Mesenchymal stem cell (in vitro differentiated cells and primary cell): ENCODE measurements at regions not wholly inside any gene's neighbourhood (a gene's known extent, or its start where the extent isn't known, plus 50 kb on each side); places are given as distances from the start of the nearest gene placed in this dataset.
"Not testable (repeated sequence)": the region's sequence is repeated elsewhere in the genome, so short reads cannot be mapped to it uniquely, and the experiment has no call there.

Experiments
- DNase-seq: peaks from one replicate; pipeline ENCODE4 v3.0.0-alpha.2; 2013
- H2AFZ ChIP-seq: one replicate; pipeline ENCODE4 v1.6.1; 2013; ENCODE audit warnings: low read depth, mild to moderate bottlenecking, control low read depth, inconsistent platforms, low read length, moderate library complexity
- H2AK5ac ChIP-seq: 2 replicates; pipeline ENCODE4 v1.6.1; 2013; ENCODE audit warnings: low read length, moderate library complexity, mild to moderate bottlenecking, inconsistent platforms; ENCODE audit not compliant: severe bottlenecking
- H2BK120ac ChIP-seq: one replicate; pipeline ENCODE4 v1.6.1; 2013; ENCODE audit warnings: low read depth, mild to moderate bottlenecking, inconsistent platforms, low read length, moderate library complexity
- H2BK12ac ChIP-seq, 2 experiments: one replicate each; pipeline ENCODE4 v1.6.1; 2013; ENCODE audit warnings: inconsistent platforms in 2 of 2, low read length in 2 of 2, mild to moderate bottlenecking in 2 of 2, moderate library complexity in 2 of 2, control low read depth in 1 of 2
- H2BK15ac ChIP-seq: one replicate; pipeline ENCODE4 v1.6.1; 2013; ENCODE audit warnings: mild to moderate bottlenecking, low read depth, inconsistent platforms; ENCODE audit not compliant: poor library complexity, severe bottlenecking
- H2BK5ac ChIP-seq: 2 replicates; pipeline ENCODE4 v1.6.1; 2013; ENCODE audit warnings: low read depth, mild to moderate bottlenecking, low read length, control low read depth, inconsistent platforms; ENCODE audit not compliant: poor library complexity, severe bottlenecking
- H3K14ac ChIP-seq, 2 experiments: one replicate each; pipeline ENCODE4 v1.6.1; 2013; ENCODE audit warnings: inconsistent platforms in 2 of 2, low read length in 2 of 2, control low read depth in 1 of 2, mild to moderate bottlenecking in 1 of 2, moderate library complexity in 1 of 2
- H3K18ac ChIP-seq, 2 experiments: one replicate each; pipeline ENCODE4 v1.6.1; 2013; ENCODE audit warnings: inconsistent platforms in 2 of 2, low read length in 2 of 2, control low read depth in 1 of 2, low read depth in 1 of 2, mild to moderate bottlenecking in 1 of 2
- H3K23ac ChIP-seq, 2 experiments: one replicate each; pipeline ENCODE4 v1.6.1; 2013; ENCODE audit warnings: inconsistent platforms in 2 of 2, low read length in 2 of 2, mild to moderate bottlenecking in 2 of 2, moderate library complexity in 2 of 2, control low read depth in 1 of 2
- H3K27ac ChIP-seq: 2 replicates; pipeline ENCODE4 v1.5.1; 2013; ENCODE audit warnings: mild to moderate bottlenecking, moderate library complexity, low read length, control low read depth, inconsistent platforms; ENCODE audit not compliant: poor library complexity, severe bottlenecking
- H3K27me3 ChIP-seq, 2 experiments: 2 replicates each; pipeline versions ENCODE4 v1.6.1 to v1.7.0; 2013; ENCODE audit warnings: low read length in 2 of 2, mild to moderate bottlenecking in 2 of 2, moderate library complexity in 2 of 2, control low read depth in 1 of 2, inconsistent platforms in 1 of 2; ENCODE audit not compliant: control insufficient read depth in 1 of 2, insufficient read depth in 1 of 2
- H3K36me3 ChIP-seq, 2 experiments: 2 replicates each; pipeline versions ENCODE4 v1.6.1 to v1.7.0; 2013; ENCODE audit warnings: low read length in 2 of 2, control low read depth in 1 of 2, inconsistent platforms in 1 of 2, low read depth in 1 of 2, mild to moderate bottlenecking in 1 of 2; ENCODE audit not compliant: insufficient read depth in 2 of 2, control insufficient read depth in 1 of 2
- H3K4ac ChIP-seq, 2 experiments: one replicate each; pipeline ENCODE4 v1.6.1; 2013; ENCODE audit warnings: inconsistent platforms in 2 of 2, low read length in 2 of 2, mild to moderate bottlenecking in 2 of 2, moderate library complexity in 2 of 2, control low read depth in 1 of 2, low read depth in 1 of 2
- H3K4me1 ChIP-seq: 2 replicates; pipeline ENCODE4 v1.6.1; 2013; ENCODE audit warnings: low read depth, low read length, control low read depth; ENCODE audit not compliant: control insufficient read depth, insufficient read depth
- H3K4me2 ChIP-seq: 2 replicates; pipeline ENCODE4 v1.6.1; 2013; ENCODE audit warnings: low read length, mild to moderate bottlenecking, inconsistent platforms; ENCODE audit not compliant: poor library complexity, severe bottlenecking
- H3K4me3 ChIP-seq, 2 experiments: 2 replicates each; pipeline versions ENCODE4 v1.5.1 to v1.7.0; 2013; ENCODE audit warnings: low read length in 2 of 2, mild to moderate bottlenecking in 2 of 2, control low read depth in 1 of 2, low read depth in 1 of 2; ENCODE audit not compliant: insufficient read depth in 1 of 2
- H3K79me1 ChIP-seq: replicated peaks from 2 replicates; pipeline ENCODE4 v1.6.1; 2013; ENCODE audit warnings: mild to moderate bottlenecking, control low read depth, low read length, inconsistent platforms; ENCODE audit not compliant: poor library complexity, severe bottlenecking
- H3K9ac ChIP-seq: 2 replicates; pipeline ENCODE4 v1.7.0; 2013; ENCODE audit warnings: mild to moderate bottlenecking, low read length, moderate library complexity
- H3K9me3 ChIP-seq: 2 replicates; pipeline ENCODE4 v1.7.0; 2013; ENCODE audit warnings: mild to moderate bottlenecking, low read length; ENCODE audit not compliant: control insufficient read depth
- H4K8ac ChIP-seq: one replicate; pipeline ENCODE4 v1.6.1; 2013; ENCODE audit warnings: inconsistent platforms, mild to moderate bottlenecking, low read length, moderate library complexity
- H4K91ac ChIP-seq: one replicate; pipeline ENCODE4 v1.6.1; 2013; ENCODE audit warnings: mild to moderate bottlenecking, low read length, inconsistent platforms
- WGBS: methylation state at CpG from one replicate; pipeline ENCODE4 v1.1.7; 2013; ENCODE audit warnings: mixed read lengths; 5-methylcytosine and 5-hydroxymethylcytosine counted together

GRCh38 chr14:106393742-106394141 lies 867.4 kb downstream of the TMEM121 start:
- Histone ChIP-seq H3K18ac (no peak overlapping the region), H4K8ac (no peak overlapping the region), H2AK5ac (no peak overlapping the region), H2BK120ac (no peak overlapping the region), H3K36me3 (no peaks in the 10 kb centered on the region), H2BK5ac (no peak overlapping the region), H2BK12ac (no peak overlapping the region), H3K79me1 (no peaks in the 10 kb centered on the region), H3K27ac (no peak overlapping the region), H3K9me3 (peaks cover 2% of the 10 kb centered on the region), H3K9ac (no peak overlapping the region), H3K4me3 (no peak overlapping the region), H3K27me3 (no peaks in the 10 kb centered on the region), H3K23ac (no peak overlapping the region), H3K14ac (no peak overlapping the region), H2BK15ac (no peak overlapping the region), H4K91ac (no peak overlapping the region), H2AFZ (no peak overlapping the region), H3K4me1 (no peaks in the 10 kb centered on the region), H3K4me2 (no peak overlapping the region), H3K4ac (no peak overlapping the region)
- DNase-seq: no peak
- 56% methylated on average over 2 of the region's 2 CpGs for WGBS

GRCh38 chr14:106395456-106396050 lies 869.2 kb downstream of the TMEM121 start:
- peaks cover 2% of the 10 kb centered on the region for H3K9me3 ChIP-seq
- no peak overlapping the region for H3K4me2 ChIP-seq
- H3K18ac ChIP-seq: no peak overlapping the region
- H2AFZ ChIP-seq: no peak overlapping the region
- no peak overlapping the region for H2BK120ac ChIP-seq
- no peak overlapping the region for H3K27ac ChIP-seq
- no peaks in the 10 kb centered on the region for H3K4me1 ChIP-seq
- H2AK5ac ChIP-seq: no peak overlapping the region
- DNase-seq: no peak
- no peaks in the 10 kb centered on the region for H3K27me3 ChIP-seq
- no peak overlapping the region for H3K14ac ChIP-seq
- no peak overlapping the region for H3K4ac ChIP-seq
- no peaks in the 10 kb centered on the region for H3K79me1 ChIP-seq
- no peak overlapping the region for H2BK12ac ChIP-seq
- H3K23ac ChIP-seq: no peak overlapping the region
- WGBS: 39% methylated on average over 3 of the region's 5 CpGs
- H3K36me3 ChIP-seq: no peaks in the 10 kb centered on the region
- H4K8ac ChIP-seq: no peak overlapping the region
- no peak overlapping the region for H2BK15ac ChIP-seq
- H4K91ac ChIP-seq: no peak overlapping the region
- no peak overlapping the region for H3K9ac ChIP-seq
- H3K4me3 ChIP-seq: no peak overlapping the region
- no peak overlapping the region for H2BK5ac ChIP-seq

GRCh38 chr14:106396999-106397398 lies 870.6 kb downstream of the TMEM121 start:
- no peak overlapping the region for H3K23ac ChIP-seq
- H3K4ac ChIP-seq: no peak overlapping the region
- H2BK12ac ChIP-seq: no peak overlapping the region
- 48% methylated on average over 2 of the region's 4 CpGs for WGBS
- no peak overlapping the region for H3K14ac ChIP-seq
- no peaks in the 10 kb centered on the region for H3K79me1 ChIP-seq
- H3K4me3 ChIP-seq: no peak overlapping the region
- H3K4me1 ChIP-seq: no peaks in the 10 kb centered on the region
- DNase-seq: no peak
- H3K9me3 ChIP-seq: peaks cover 1% of the 10 kb centered on the region
- no peak overlapping the region for H3K27ac ChIP-seq
- no peak overlapping the region for H3K18ac ChIP-seq
- no peaks in the 10 kb centered on the region for H3K27me3 ChIP-seq
- no peak overlapping the region for H2BK120ac ChIP-seq
- no peak overlapping the region for H4K91ac ChIP-seq
- H3K9ac ChIP-seq: no peak overlapping the region
- no peak overlapping the region for H2AFZ ChIP-seq
- H2BK5ac ChIP-seq: no peak overlapping the region
- H4K8ac ChIP-seq: no peak overlapping the region
- H3K36me3 ChIP-seq: no peaks in the 10 kb centered on the region
- H2BK15ac ChIP-seq: no peak overlapping the region
- H3K4me2 ChIP-seq: no peak overlapping the region
- no peak overlapping the region for H2AK5ac ChIP-seq

- H4K8ac ChIP-seq, H3K4me1 ChIP-seq, H3K14ac ChIP-seq, H3K27ac ChIP-seq, H3K27me3 ChIP-seq, H3K9me3 ChIP-seq, H2BK5ac ChIP-seq, H3K9ac ChIP-seq, H2BK12ac ChIP-seq, H2AK5ac ChIP-seq, H4K91ac ChIP-seq, H2BK15ac ChIP-seq, DNase-seq, H2BK120ac ChIP-seq, H3K4ac ChIP-seq, H3K4me2 ChIP-seq, H3K23ac ChIP-seq, H3K36me3 ChIP-seq, H3K4me3 ChIP-seq, H3K79me1 ChIP-seq, H3K18ac ChIP-seq, H2AFZ ChIP-seq: not testable (repeated sequence)
- WGBS: 95% methylated on average over 27 of the region's 42 CpGs
These were observed 872.5 kb downstream of the TMEM121 start for GRCh38 chr14:106398931-106399331.
